GM12878 (cell line): ENCODE measurements at regions not wholly inside any gene's neighbourhood (a gene's known extent, or its start where the extent isn't known, plus 50 kb on each side); places are given as distances from the start of the nearest gene placed in this dataset.

Experiments
- ATAC-seq: fragments of 200-7000 bp; cut with Tn5 transposase; 3 replicates; pipeline ENCODE4 v1.9.1; 2020; ENCODE audit warnings: mild to moderate bottlenecking, moderate library complexity
- BruUV-seq: library from RNA; stranded (reverse); fragments of 400-500 nt; replicated peaks from 2 replicates; lab custom pipeline; 2021; lab: Mats Ljungman, UMichigan
- CTCF ChIA-PET: fragments of 300-600 bp; sonication (Branson Sonifier 250); formaldehyde crosslinking; extraction: SDS; loops from one replicate; lab custom pipeline; 2021; ENCODE audit warnings: inconsistent platforms; lab: Yijun Ruan, JAX
- POLR2A ChIA-PET: fragments of 350-600 bp; formaldehyde crosslinking; extraction: SDS; loops from one replicate; lab custom pipeline; 2021; ENCODE audit warnings: inconsistent platforms; lab: Charles Lee
- RAD21 ChIA-PET: fragments of 300-600 bp; sonication (Branson Sonifier 250); formaldehyde crosslinking; loops from one replicate; lab custom pipeline; 2023; ENCODE audit warnings: antibody characterized with exemption; ENCODE audit not compliant: unreplicated experiment; lab: Charles Lee
- SMC1A ChIA-PET: fragments of 300-600 bp; sonication (Branson Sonifier 250); formaldehyde crosslinking; loops from one replicate; lab custom pipeline; 2023; ENCODE audit not compliant: unreplicated experiment, uncharacterized antibody; lab: Charles Lee
- DNase-seq: peaks from one replicate; pipeline ENCODE4 v3.0.0-alpha.2; 2011; ENCODE audit warnings: low read depth, low spot score
- FAIRE-seq: peaks from 3 replicates; lab custom pipeline; 2011; peaks lifted over from hg19 to GRCh38; lab: Jason Lieb, UNC
- H2AFZ ChIP-seq: 2 replicates; pipeline ENCODE4 v1.6.0; 2011; ENCODE audit warnings: low read depth, low read length, control low read depth; ENCODE audit not compliant: control insufficient read depth
- H3K27ac ChIP-seq: 2 replicates; pipeline ENCODE4 v1.5.1; 2011; ENCODE audit warnings: control low read depth; ENCODE audit not compliant: control insufficient read depth, insufficient read depth
- H3K27me3 ChIP-seq, 2 experiments: replicated peaks in 1 of 2; 2 replicates each; pipeline versions ENCODE4 v1.6.0 to v1.6.1; 2011; ENCODE audit warnings: low read length in 1 of 2; ENCODE audit not compliant: control insufficient read depth in 2 of 2, insufficient read depth in 2 of 2
- H3K36me3 ChIP-seq, 2 experiments: 2 replicates each; pipeline ENCODE4 v1.5.1; 2011; ENCODE audit warnings: low read length in 1 of 2; ENCODE audit not compliant: control insufficient read depth in 2 of 2, insufficient read depth in 2 of 2
- H3K4me1 ChIP-seq: 2 replicates; pipeline ENCODE4 v1.6.1; 2011; ENCODE audit warnings: mild to moderate bottlenecking, low read length, moderate library complexity, mixed read lengths; ENCODE audit not compliant: control insufficient read depth, insufficient read depth
- H3K4me2 ChIP-seq: 2 replicates; pipeline ENCODE4 v1.6.0; 2011; ENCODE audit warnings: control low read depth; ENCODE audit not compliant: control insufficient read depth, insufficient read depth
- H3K4me3 ChIP-seq: fragments of 200-600 bp; sonication (generic); 2 replicates; pipeline ENCODE4 v1.5.1; 2016
- H3K79me2 ChIP-seq: 2 replicates; pipeline ENCODE4 v1.6.0; 2011; ENCODE audit warnings: low read length; ENCODE audit not compliant: control insufficient read depth, insufficient read depth
- H3K9ac ChIP-seq: 2 replicates; pipeline ENCODE4 v1.8.0; 2011; ENCODE audit warnings: low read length, control low read depth, mixed read lengths; ENCODE audit not compliant: control insufficient read depth, insufficient read depth
- H3K9me3 ChIP-seq: replicated peaks from 3 replicates; pipeline ENCODE4 v1.5.1; 2011; ENCODE audit warnings: mild to moderate bottlenecking, low read length; ENCODE audit not compliant: control insufficient read depth, insufficient read depth
- H4K20me1 ChIP-seq: 2 replicates; pipeline ENCODE4 v1.6.0; 2011; ENCODE audit not compliant: control insufficient read depth, insufficient read depth
- CBFB ChIP-seq: IDR thresholded peaks from 2 replicates; pipeline ENCODE4 v1.6.1; 2016; ENCODE audit warnings: antibody characterized with exemption, low read depth
- EGR1 ChIP-seq, 2 experiments: IDR thresholded peaks; 1 replicate in 1 of 2; 2 replicates in 1 of 2; pipeline ENCODE4 v1.6.1; 2011 to 2012; ENCODE audit warnings: low read depth in 2 of 2, low read length in 2 of 2, borderline replicate concordance in 1 of 2, mild to moderate bottlenecking in 1 of 2, moderate library complexity in 1 of 2
- ETV6 ChIP-seq, 2 experiments: fragments of 450-650 bp in 1 of 2; IDR thresholded peaks in 1 of 2; conservative IDR thresholded peaks in 1 of 2; 2 replicates each; pipeline ENCODE4 v1.6.1; 2014; ENCODE audit warnings: antibody characterized with exemption in 1 of 2, borderline replicate concordance in 1 of 2, low read depth in 1 of 2, mild to moderate bottlenecking in 1 of 2, moderate library complexity in 1 of 2
- NR2F1 ChIP-seq: fragments of 450-650 bp; conservative IDR thresholded peaks from 2 replicates; pipeline ENCODE4 v1.6.1; 2017; ENCODE audit warnings: mild to moderate bottlenecking
- SMC3 ChIP-seq: IDR thresholded peaks from 2 replicates; pipeline ENCODE4 v1.6.1; 2011; ENCODE audit warnings: low read length, improper control_type of control experiment, borderline replicate concordance
- SREBF1 ChIP-seq: IDR thresholded peaks from 2 replicates; pipeline ENCODE4 v1.6.1; 2012; ENCODE audit warnings: mild to moderate bottlenecking, low read length
- STAT3 ChIP-seq: IDR thresholded peaks from 2 replicates; pipeline ENCODE4 v1.6.1; 2011; ENCODE audit warnings: low read depth, low read length, improper control_type of control experiment
- TCF3 ChIP-seq: IDR thresholded peaks from 2 replicates; pipeline ENCODE4 v1.6.1; 2012; ENCODE audit warnings: low read depth, mild to moderate bottlenecking, low read length, borderline replicate concordance; ENCODE audit not compliant: insufficient read depth
- WGBS: methylation state at CpG from one replicate; pipeline ENCODE4 v1.1.6; 2016; ENCODE audit warnings: low lambda C conversion rate; ENCODE audit not compliant: insufficient replicate concordance, insufficient coverage; ENCODE audit errors: missing lambda C conversion rate; 5-methylcytosine and 5-hydroxymethylcytosine counted together
- in situ Hi-C: fragments of 300-500 bp; cut with MboI; formaldehyde crosslinking; loops from 9 replicates; pipeline ENCODE4 v1.14.3; 2018; ENCODE audit warnings: mixed read lengths
- intact Hi-C: fragments of 100-400 bp; cut with micrococcal nuclease; formaldehyde crosslinking; loops from one replicate; pipeline ENCODE4 v1.14.2; 2022; ENCODE audit not compliant: unreplicated experiment
- TF ChIP-seq, protein P1 (sequence below): fragments of 450-650 bp; formaldehyde crosslinking; IDR thresholded peaks from 2 replicates; pipeline ENCODE4 v1.4.0; 2020; ENCODE audit warnings: mild to moderate bottlenecking, moderate library complexity
- TF ChIP-seq, protein P2 (sequence below): fragments of 450-650 bp; IDR thresholded peaks from 2 replicates; pipeline ENCODE4 v1.6.1; 2017; ENCODE audit warnings: antibody characterized with exemption, mild to moderate bottlenecking, moderate library complexity
- TF ChIP-seq, protein P3 (sequence below): fragments of 150-350 bp; IDR thresholded peaks from 2 replicates; pipeline ENCODE4 v1.6.1; 2014; ENCODE audit warnings: mild to moderate bottlenecking, low read depth, low read length

DNA sequence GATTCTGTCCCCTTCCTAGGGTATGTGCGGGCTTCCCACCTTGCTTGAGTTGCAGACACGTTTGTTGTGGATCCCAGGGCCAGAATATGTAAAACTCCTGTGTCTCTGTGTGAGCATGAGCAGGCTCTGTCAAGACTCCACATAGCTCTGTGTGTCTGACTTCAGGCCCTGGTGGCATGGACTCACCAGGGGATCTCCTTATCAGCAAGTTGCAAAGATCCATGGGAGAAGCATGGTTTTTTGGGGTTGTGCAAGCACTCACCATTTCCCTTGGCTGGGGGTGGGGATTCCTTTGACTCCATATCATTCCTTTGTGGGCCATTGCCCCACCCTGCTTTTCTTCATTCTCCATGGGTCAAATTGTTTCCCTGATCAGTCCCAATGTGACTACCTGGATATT is 205.6 kb downstream of the TUSC1 start:
- RAD21 ChIA-PET = no interaction called here
- Histone ChIP-seq H3K4me3 (no peak overlapping the region), H4K20me1 (no peaks in the 10 kb centered on the region), H3K9me3 (no peaks in the 10 kb centered on the region; the same call in 1 of the 3 replicates), H3K27me3 (no peaks in the 10 kb centered on the region), H3K27ac (no peak overlapping the region), H3K79me2 (no peaks in the 10 kb centered on the region), H3K9ac (no peak overlapping the region), H3K4me1 (no peaks in the 10 kb centered on the region), H3K4me2 (no peak overlapping the region), H2AFZ (no peak overlapping the region), H3K36me3 (no peaks in the 10 kb centered on the region)
- POLR2A ChIA-PET = no interaction called here
- FAIRE-seq (no peak), ATAC-seq (no peak), DNase-seq (no peak)
- CTCF ChIA-PET = no interaction called here
- BruUV-seq = no TSS peak
- in situ Hi-C loops = no loop called here
- SMC1A ChIA-PET = no interaction called here
- intact Hi-C loops = no loop called here
- TF ChIP-seq CBFB (no peak), SMC3 (no peak), TCF3 (no peak), EGR1 (IDR thresholded peaks at IDR 0.05; ENCODE audit: borderline replicate concordance in 1 of 2, low read depth in 2 of 2, low read length in 2 of 2) (no peak), NR2F1 (no peak), STAT3 (no peak), ETV6 (conservative IDR thresholded peaks at IDR 0.05 in 1 of 2, IDR thresholded peaks at IDR 0.05 in 1 of 2; ENCODE audit: borderline replicate concordance in 1 of 2, low read depth in 1 of 2) (no peak), SREBF1 (no peak)
- TF ChIP-seq, protein P1, sequence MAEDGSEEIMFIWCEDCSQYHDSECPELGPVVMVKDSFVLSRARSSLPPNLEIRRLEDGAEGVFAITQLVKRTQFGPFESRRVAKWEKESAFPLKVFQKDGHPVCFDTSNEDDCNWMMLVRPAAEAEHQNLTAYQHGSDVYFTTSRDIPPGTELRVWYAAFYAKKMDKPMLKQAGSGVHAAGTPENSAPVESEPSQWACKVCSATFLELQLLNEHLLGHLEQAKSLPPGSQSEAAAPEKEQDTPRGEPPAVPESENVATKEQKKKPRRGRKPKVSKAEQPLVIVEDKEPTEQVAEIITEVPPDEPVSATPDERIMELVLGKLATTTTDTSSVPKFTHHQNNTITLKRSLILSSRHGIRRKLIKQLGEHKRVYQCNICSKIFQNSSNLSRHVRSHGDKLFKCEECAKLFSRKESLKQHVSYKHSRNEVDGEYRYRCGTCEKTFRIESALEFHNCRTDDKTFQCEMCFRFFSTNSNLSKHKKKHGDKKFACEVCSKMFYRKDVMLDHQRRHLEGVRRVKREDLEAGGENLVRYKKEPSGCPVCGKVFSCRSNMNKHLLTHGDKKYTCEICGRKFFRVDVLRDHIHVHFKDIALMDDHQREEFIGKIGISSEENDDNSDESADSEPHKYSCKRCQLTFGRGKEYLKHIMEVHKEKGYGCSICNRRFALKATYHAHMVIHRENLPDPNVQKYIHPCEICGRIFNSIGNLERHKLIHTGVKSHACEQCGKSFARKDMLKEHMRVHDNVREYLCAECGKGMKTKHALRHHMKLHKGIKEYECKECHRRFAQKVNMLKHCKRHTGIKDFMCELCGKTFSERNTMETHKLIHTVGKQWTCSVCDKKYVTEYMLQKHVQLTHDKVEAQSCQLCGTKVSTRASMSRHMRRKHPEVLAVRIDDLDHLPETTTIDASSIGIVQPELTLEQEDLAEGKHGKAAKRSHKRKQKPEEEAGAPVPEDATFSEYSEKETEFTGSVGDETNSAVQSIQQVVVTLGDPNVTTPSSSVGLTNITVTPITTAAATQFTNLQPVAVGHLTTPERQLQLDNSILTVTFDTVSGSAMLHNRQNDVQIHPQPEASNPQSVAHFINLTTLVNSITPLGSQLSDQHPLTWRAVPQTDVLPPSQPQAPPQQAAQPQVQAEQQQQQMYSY = no peak
- TF ChIP-seq, protein P2, sequence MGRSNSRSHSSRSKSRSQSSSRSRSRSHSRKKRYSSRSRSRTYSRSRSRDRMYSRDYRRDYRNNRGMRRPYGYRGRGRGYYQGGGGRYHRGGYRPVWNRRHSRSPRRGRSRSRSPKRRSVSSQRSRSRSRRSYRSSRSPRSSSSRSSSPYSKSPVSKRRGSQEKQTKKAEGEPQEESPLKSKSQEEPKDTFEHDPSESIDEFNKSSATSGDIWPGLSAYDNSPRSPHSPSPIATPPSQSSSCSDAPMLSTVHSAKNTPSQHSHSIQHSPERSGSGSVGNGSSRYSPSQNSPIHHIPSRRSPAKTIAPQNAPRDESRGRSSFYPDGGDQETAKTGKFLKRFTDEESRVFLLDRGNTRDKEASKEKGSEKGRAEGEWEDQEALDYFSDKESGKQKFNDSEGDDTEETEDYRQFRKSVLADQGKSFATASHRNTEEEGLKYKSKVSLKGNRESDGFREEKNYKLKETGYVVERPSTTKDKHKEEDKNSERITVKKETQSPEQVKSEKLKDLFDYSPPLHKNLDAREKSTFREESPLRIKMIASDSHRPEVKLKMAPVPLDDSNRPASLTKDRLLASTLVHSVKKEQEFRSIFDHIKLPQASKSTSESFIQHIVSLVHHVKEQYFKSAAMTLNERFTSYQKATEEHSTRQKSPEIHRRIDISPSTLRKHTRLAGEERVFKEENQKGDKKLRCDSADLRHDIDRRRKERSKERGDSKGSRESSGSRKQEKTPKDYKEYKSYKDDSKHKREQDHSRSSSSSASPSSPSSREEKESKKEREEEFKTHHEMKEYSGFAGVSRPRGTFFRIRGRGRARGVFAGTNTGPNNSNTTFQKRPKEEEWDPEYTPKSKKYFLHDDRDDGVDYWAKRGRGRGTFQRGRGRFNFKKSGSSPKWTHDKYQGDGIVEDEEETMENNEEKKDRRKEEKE = no peak
- TF ChIP-seq, protein P3, sequence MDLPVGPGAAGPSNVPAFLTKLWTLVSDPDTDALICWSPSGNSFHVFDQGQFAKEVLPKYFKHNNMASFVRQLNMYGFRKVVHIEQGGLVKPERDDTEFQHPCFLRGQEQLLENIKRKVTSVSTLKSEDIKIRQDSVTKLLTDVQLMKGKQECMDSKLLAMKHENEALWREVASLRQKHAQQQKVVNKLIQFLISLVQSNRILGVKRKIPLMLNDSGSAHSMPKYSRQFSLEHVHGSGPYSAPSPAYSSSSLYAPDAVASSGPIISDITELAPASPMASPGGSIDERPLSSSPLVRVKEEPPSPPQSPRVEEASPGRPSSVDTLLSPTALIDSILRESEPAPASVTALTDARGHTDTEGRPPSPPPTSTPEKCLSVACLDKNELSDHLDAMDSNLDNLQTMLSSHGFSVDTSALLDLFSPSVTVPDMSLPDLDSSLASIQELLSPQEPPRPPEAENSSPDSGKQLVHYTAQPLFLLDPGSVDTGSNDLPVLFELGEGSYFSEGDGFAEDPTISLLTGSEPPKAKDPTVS = no peak
- 4% methylated on average over 2 of the region's 2 CpGs for WGBS
